ENCODE measurements at regions not wholly inside any gene's neighbourhood (a gene's known extent, or its start where the extent isn't known, plus 50 kb on each side); places are given as distances from the start of the nearest gene placed in this dataset.
"Not testable (repeated sequence)": the region's sequence is repeated elsewhere in the genome, so short reads cannot be mapped to it uniquely, and the experiment has no call there.

GRCh38 chr4:60400593-60400992 lies 799.5 kb upstream of the ADGRL3 start:
- no peak for DNase-seq

- no peak for DNase-seq
Measured at GRCh38 chr4:60404027-60404426, 796.1 kb upstream of the ADGRL3 start.

GRCh38 chr4:60422439-60422838 lies 777.7 kb upstream of the ADGRL3 start:
- no peak for DNase-seq

- not testable (repeated sequence) for DNase-seq
Measured at GRCh38 chr4:60423573-60424184, 776.4 kb upstream of the ADGRL3 start.

- no peak for DNase-seq
Measured at GRCh38 chr4:60432911-60433310, 767.2 kb upstream of the ADGRL3 start.

GRCh38 chr4:60443068-60443467 lies 757.1 kb upstream of the ADGRL3 start:
- no peak for DNase-seq

GRCh38 chr4:60443796-60444195 lies 756.3 kb upstream of the ADGRL3 start:
- DNase-seq: no peak

- DNase-seq: no peak
Measured at GRCh38 chr4:60450054-60450453, 750.1 kb upstream of the ADGRL3 start.

- no peak for DNase-seq
Measured at GRCh38 chr4:60452266-60452665, 747.9 kb upstream of the ADGRL3 start.

GRCh38 chr4:60455380-60455779 lies 744.7 kb upstream of the ADGRL3 start:
- DNase-seq: no peak

GRCh38 chr4:60461551-60461950 lies 738.6 kb upstream of the ADGRL3 start:
- no peak for DNase-seq

GRCh38 chr4:60463857-60464502 lies 736.1 kb upstream of the ADGRL3 start:
- DNase-seq: no peak

- no peak for DNase-seq
Measured at GRCh38 chr4:60482921-60483351, 717.2 kb upstream of the ADGRL3 start.

GRCh38 chr4:60485276-60485675 lies 714.9 kb upstream of the ADGRL3 start:
- DNase-seq: no peak

- not testable (repeated sequence) for DNase-seq
Measured at GRCh38 chr4:60487118-60487761, 712.9 kb upstream of the ADGRL3 start.

- no peak for DNase-seq
Measured at GRCh38 chr4:60500810-60501209, 699.3 kb upstream of the ADGRL3 start.

GRCh38 chr4:60502733-60503132 lies 697.4 kb upstream of the ADGRL3 start:
- no peak for DNase-seq

- no peak for DNase-seq
Measured at GRCh38 chr4:60506061-60506460, 694.1 kb upstream of the ADGRL3 start.

GRCh38 chr4:60522265-60522664 lies 677.9 kb upstream of the ADGRL3 start:
- no peak for DNase-seq

GRCh38 chr4:60531776-60532379 lies 668.2 kb upstream of the ADGRL3 start:
- DNase-seq: no peak

- DNase-seq: no peak
Measured at GRCh38 chr4:60544981-60545380, 655.1 kb upstream of the ADGRL3 start.

GRCh38 chr4:60562334-60562733 lies 637.8 kb upstream of the ADGRL3 start:
- no peak for DNase-seq

- no peak for DNase-seq
Measured at GRCh38 chr4:60565558-60565957, 634.6 kb upstream of the ADGRL3 start.

- DNase-seq: no peak
Measured at GRCh38 chr4:60575336-60575735, 624.8 kb upstream of the ADGRL3 start.
